Lung (tissue), 11 donors: ENCODE measurements at regions not wholly inside any gene's neighbourhood (a gene's known extent, or its start where the extent isn't known, plus 50 kb on each side); places are given as distances from the start of the nearest gene placed in this dataset.

Experiments
- ATAC-seq: fragments of 200-7000 bp; cut with Tn5 transposase; one replicate; pipeline ENCODE4 v1.9.1; 2020; ENCODE audit warnings: moderate number of reproducible peaks; ENCODE audit not compliant: insufficient read depth, low FRiP score
- DNase-seq, 3 donors: peaks; one replicate each; pipeline ENCODE4 v3.0.0-alpha.2; 2013 to 2017
- H3K27ac ChIP-seq, 2 donors: one replicate each; pipeline ENCODE4 v1.5.1; 2013; ENCODE audit warnings: mild to moderate bottlenecking in 2 of 2, moderate library complexity in 2 of 2, control low read depth in 1 of 2, inconsistent platforms in 1 of 2, low read depth in 1 of 2, low read length in 1 of 2
- H3K27me3 ChIP-seq, 3 donors: one replicate each; pipeline ENCODE4 v1.5.1; 2013; ENCODE audit warnings: low read length in 2 of 3; ENCODE audit not compliant: control insufficient read depth in 3 of 3, insufficient read depth in 3 of 3
- H3K36me3 ChIP-seq, 4 donors: one replicate each; pipeline ENCODE4 v1.5.1; 2013; ENCODE audit warnings: low read length in 4 of 4, mild to moderate bottlenecking in 1 of 4, moderate library complexity in 1 of 4; ENCODE audit not compliant: control insufficient read depth in 4 of 4, insufficient read depth in 4 of 4
- H3K4me1 ChIP-seq, 5 donors: one replicate each; pipeline ENCODE4 v1.5.1; 2013; ENCODE audit warnings: low read length in 5 of 5, mild to moderate bottlenecking in 2 of 5, moderate library complexity in 1 of 5; ENCODE audit not compliant: control insufficient read depth in 5 of 5, insufficient read depth in 5 of 5
- H3K4me3 ChIP-seq: one replicate; pipeline ENCODE4 v1.5.1; 2013; ENCODE audit warnings: mild to moderate bottlenecking, control low read depth, moderate library complexity
- H3K9ac ChIP-seq, 2 donors: one replicate each; pipeline ENCODE4 v1.5.1; 2013; ENCODE audit warnings: low read length in 2 of 2, control low read depth in 1 of 2; ENCODE audit not compliant: insufficient read depth in 1 of 2
- H3K9me3 ChIP-seq, 4 donors: one replicate each; pipeline ENCODE4 v1.5.1; 2013; ENCODE audit warnings: low read length in 3 of 4, mild to moderate bottlenecking in 1 of 4, moderate library complexity in 1 of 4; ENCODE audit not compliant: control insufficient read depth in 4 of 4, insufficient read depth in 3 of 4
- WGBS, 2 donors: extraction: QIAGEN DNeasy Blood & Tissue Kit; methylation state at CpG; one replicate each; pipeline ENCODE4 v1.1.7; 2013; 5-methylcytosine and 5-hydroxymethylcytosine counted together
- TF ChIP-seq, protein P1 (sequence below): IDR thresholded peaks from 2 replicates; pipeline ENCODE4 v1.5.1; 2012; ENCODE audit warnings: mild to moderate bottlenecking; ENCODE audit errors: control extremely low read depth, extremely low read depth
- donor health status: control.
- donor health status: control.
- donor health status: Bipolar disorder and iron deficiency.
- donor health status: healthy.
- donor health status: DM: yes; HTN: yes; CAD: no.

DNA sequence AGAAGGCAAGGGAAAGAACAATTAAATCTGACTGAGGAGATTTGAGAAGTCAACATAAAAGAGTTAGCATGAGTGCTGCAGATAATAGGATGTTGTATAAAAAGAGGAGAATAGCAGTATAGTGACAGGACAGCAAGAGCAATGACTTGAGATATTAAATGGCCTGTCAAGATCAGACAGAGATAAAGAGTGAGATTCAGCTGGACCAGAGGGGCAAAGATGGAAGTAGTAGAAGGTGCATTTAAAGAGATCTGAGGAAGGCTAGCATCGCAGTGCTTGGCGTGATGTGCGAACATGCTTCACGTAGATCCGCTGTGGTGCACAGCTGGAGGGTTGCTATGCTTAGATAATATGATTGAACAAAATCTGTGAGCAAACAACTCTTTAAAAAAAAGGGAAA, 1422.6 kb upstream of the CDH8 start:
- no peak overlapping the region for H3K9ac ChIP-seq
- H3K4me3 ChIP-seq = no peak overlapping the region
- H3K9me3 ChIP-seq = no peaks in the 10 kb centered on the region
- H3K27ac ChIP-seq = no peak overlapping the region
- no peak for DNase-seq
- H3K36me3 ChIP-seq = no peaks in the 10 kb centered on the region
- 90 to 95% methylated on average over 5 of the region's 5 CpGs for WGBS, 2 donors
- TF ChIP-seq, protein P1, sequence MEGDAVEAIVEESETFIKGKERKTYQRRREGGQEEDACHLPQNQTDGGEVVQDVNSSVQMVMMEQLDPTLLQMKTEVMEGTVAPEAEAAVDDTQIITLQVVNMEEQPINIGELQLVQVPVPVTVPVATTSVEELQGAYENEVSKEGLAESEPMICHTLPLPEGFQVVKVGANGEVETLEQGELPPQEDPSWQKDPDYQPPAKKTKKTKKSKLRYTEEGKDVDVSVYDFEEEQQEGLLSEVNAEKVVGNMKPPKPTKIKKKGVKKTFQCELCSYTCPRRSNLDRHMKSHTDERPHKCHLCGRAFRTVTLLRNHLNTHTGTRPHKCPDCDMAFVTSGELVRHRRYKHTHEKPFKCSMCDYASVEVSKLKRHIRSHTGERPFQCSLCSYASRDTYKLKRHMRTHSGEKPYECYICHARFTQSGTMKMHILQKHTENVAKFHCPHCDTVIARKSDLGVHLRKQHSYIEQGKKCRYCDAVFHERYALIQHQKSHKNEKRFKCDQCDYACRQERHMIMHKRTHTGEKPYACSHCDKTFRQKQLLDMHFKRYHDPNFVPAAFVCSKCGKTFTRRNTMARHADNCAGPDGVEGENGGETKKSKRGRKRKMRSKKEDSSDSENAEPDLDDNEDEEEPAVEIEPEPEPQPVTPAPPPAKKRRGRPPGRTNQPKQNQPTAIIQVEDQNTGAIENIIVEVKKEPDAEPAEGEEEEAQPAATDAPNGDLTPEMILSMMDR = no peak
- H3K4me1 ChIP-seq = peaks cover 0 to 5% (median 3%) of the 10 kb centered on the region in 5 donors
- H3K27me3 ChIP-seq = no peaks in the 10 kb centered on the region
- ATAC-seq = no peak

GRCh38 chr16:63457869-63458268, 1421.6 kb upstream of the CDH8 start:
- no peak for ATAC-seq
- Histone ChIP-seq H3K27me3 (no peaks in the 10 kb centered on the region), H3K27ac (no peak overlapping the region), H3K9ac (no peak overlapping the region), H3K4me1 (peaks cover 0 to 10% (median 0%) of the 10 kb centered on the region in 5 donors), H3K9me3 (no peaks in the 10 kb centered on the region), H3K4me3 (no peak overlapping the region), H3K36me3 (no peaks in the 10 kb centered on the region)
- WGBS, 2 donors = 58 to 83% methylated on average over 2 of the region's 2 CpGs
- DNase-seq = peak in 1 of 3 donors; percentile 19
- TF ChIP-seq, protein P1 = no peak

DNA sequence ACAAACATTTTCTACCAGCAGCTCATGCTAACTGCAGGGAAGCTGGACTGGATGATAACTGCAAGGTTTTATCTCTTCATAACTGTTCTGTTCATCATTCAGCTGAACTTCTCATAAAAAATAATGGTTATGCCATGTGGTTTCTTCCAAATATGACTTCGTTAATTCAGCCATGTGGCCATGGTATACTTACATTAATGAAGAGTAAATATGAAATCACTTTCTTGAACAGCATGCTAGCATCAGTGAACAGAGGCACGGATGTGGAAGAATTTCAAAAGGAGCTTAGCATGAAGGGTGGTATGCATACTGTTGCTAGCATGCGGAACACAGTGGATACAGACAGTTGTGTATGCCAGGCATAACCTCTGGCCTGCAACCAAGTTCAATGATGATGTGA, 1417.0 kb upstream of the CDH8 start:
- no peak overlapping the region for H3K27ac ChIP-seq
- WGBS, 2 donors = 79% methylated on average over 3 of the region's 3 CpGs
- H3K9me3 ChIP-seq = no peaks in the 10 kb centered on the region
- DNase-seq = peak; percentile 24 to 77 (median 63)
- TF ChIP-seq, protein P1 = no peak
- no peaks in the 10 kb centered on the region for H3K36me3 ChIP-seq
- no peak for ATAC-seq
- H3K27me3 ChIP-seq = no peaks in the 10 kb centered on the region
- H3K9ac ChIP-seq = no peak overlapping the region
- peaks cover 0 to 5% (median 0%) of the 10 kb centered on the region in 5 donors for H3K4me1 ChIP-seq
- no peak overlapping the region for H3K4me3 ChIP-seq

GRCh38 chr16:63447121-63447520, 1410.9 kb upstream of the CDH8 start:
- Histone ChIP-seq H3K27ac (no peak overlapping the region), H3K27me3 (no peaks in the 10 kb centered on the region), H3K36me3 (no peaks in the 10 kb centered on the region), H3K9ac (no peak overlapping the region), H3K4me1 (no peaks in the 10 kb centered on the region), H3K9me3 (no peaks in the 10 kb centered on the region), H3K4me3 (no peak overlapping the region)
- TF ChIP-seq, protein P1 = no peak
- WGBS, 2 donors = 29 to 46% methylated on average over 2 of the region's 2 CpGs
- ATAC-seq (no peak), DNase-seq (no peak)
